GM06990 (cell line): ENCODE measurements at regions not wholly inside any gene's neighbourhood (a gene's known extent, or its start where the extent isn't known, plus 50 kb on each side); places are given as distances from the start of the nearest gene placed in this dataset.

Source experiments
- DNase-seq: peaks from one replicate; pipeline ENCODE4 v3.0.0-alpha.2; 2011; ENCODE audit not compliant: insufficient read length; ENCODE audit errors: extremely low read depth
- H3K27me3 ChIP-seq: replicated peaks from 2 replicates; pipeline ENCODE4 v1.6.0; 2011; ENCODE audit warnings: low read length; ENCODE audit not compliant: control insufficient read depth, insufficient read depth
- H3K36me3 ChIP-seq: 2 replicates; pipeline ENCODE4 v1.5.1; 2011; ENCODE audit warnings: low read length; ENCODE audit not compliant: control insufficient read depth, insufficient read depth
- H3K4me3 ChIP-seq: replicated peaks from 2 replicates; pipeline ENCODE4 v1.5.1; 2011; ENCODE audit warnings: low read depth, mild to moderate bottlenecking, control low read depth, low read length
- TF ChIP-seq, protein P1 (sequence below): IDR thresholded peaks from 2 replicates; pipeline ENCODE4 v1.5.1; 2011; ENCODE audit warnings: low read length, control low read depth, mild to moderate bottlenecking, inconsistent platforms; ENCODE audit not compliant: insufficient read depth, poor library complexity, severe bottlenecking

DNA sequence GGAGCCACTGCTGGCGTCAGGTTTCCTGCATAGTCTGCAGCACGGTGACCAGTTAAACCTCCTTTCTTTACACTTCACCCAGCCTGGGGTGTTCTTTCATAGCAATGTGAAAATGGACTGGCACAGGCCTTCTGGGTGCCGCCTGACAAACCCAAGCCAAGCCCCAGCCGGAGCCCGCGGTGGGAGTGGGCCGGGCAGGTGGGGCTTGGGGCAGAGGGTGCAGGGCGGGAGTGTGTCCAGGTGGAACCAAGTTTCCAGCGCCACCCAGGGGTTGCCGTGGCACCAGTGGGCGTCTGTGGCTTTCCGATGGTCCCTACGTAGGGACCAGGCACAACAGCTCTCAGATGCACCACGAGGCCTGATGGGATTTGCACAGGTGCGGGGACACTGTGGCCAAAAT lies 75.8 kb downstream of the RTP5 start:
- Histone ChIP-seq H3K4me3 (no peak overlapping the region), H3K27me3 (no peaks in the 10 kb centered on the region; the same call in 1 of the 2 replicates), H3K36me3 (no peaks in the 10 kb centered on the region)
- TF ChIP-seq, protein P1, sequence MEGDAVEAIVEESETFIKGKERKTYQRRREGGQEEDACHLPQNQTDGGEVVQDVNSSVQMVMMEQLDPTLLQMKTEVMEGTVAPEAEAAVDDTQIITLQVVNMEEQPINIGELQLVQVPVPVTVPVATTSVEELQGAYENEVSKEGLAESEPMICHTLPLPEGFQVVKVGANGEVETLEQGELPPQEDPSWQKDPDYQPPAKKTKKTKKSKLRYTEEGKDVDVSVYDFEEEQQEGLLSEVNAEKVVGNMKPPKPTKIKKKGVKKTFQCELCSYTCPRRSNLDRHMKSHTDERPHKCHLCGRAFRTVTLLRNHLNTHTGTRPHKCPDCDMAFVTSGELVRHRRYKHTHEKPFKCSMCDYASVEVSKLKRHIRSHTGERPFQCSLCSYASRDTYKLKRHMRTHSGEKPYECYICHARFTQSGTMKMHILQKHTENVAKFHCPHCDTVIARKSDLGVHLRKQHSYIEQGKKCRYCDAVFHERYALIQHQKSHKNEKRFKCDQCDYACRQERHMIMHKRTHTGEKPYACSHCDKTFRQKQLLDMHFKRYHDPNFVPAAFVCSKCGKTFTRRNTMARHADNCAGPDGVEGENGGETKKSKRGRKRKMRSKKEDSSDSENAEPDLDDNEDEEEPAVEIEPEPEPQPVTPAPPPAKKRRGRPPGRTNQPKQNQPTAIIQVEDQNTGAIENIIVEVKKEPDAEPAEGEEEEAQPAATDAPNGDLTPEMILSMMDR: no peak
- no peak for DNase-seq

DNA sequence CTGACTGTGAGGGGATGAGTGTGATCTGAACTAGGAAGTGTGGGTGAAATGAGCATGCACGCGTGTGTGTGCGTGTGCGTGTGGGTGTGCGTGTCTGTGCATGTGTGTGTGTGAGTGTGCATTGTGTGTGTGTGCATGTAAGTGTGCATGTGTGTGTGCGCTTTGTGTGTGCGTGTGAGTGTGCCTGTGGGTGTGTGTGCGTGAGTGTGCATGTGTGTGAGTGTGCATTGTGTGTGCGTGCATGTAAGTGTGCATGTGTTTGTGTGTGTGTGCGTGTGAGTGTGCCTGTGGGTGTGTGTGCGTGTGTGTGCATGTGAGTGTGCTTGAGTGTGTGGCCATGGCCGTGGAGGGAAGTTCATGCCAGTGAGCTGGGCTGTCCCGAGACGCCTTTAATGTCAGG lies 76.3 kb downstream of the RTP5 start:
- Histone ChIP-seq H3K27me3 (no peaks in the 10 kb centered on the region; the same call in 1 of the 2 replicates), H3K4me3 (no peak overlapping the region), H3K36me3 (no peaks in the 10 kb centered on the region)
- no peak for DNase-seq
- TF ChIP-seq, protein P1: no peak

DNA sequence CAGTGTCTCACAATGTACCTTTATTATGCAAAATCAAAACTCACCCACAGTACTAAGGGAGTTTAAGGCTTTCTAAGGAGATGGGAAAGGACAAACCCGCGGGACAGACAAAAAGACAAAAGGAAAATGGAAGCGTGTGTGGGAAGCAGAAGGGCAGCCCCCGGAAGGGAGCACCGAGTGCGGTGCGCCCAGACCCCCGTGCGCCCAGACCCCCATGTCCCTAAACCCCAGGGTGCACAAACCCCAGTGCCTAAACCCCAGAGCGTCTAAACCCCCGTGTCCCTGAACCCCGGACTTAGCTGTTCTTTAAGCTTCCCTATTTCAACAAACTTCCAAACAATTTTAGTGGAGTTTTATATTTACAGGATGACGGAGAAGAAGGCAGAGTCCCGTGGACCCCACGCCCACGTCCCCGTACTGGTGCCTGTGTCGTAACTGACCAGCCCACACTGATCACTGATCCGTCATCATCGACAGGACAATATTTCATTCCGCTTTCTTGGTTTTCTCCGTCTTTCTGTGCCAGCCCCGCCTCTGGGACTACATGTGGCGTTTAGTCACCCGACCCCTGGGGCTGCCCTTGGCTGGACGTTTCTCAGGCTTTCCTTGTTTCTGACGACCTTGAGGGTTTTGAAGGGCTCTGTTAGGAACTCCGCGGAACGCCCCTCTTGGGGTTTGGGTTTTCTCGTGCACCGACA lies 76.9 kb downstream of the RTP5 start:
- H3K4me3 ChIP-seq: no peak overlapping the region
- no peak for DNase-seq
- H3K36me3 ChIP-seq: no peaks in the 10 kb centered on the region
- H3K27me3 ChIP-seq: no peaks in the 10 kb centered on the region; the same call in 1 of the 2 replicates
- TF ChIP-seq, protein P1: no peak

DNA sequence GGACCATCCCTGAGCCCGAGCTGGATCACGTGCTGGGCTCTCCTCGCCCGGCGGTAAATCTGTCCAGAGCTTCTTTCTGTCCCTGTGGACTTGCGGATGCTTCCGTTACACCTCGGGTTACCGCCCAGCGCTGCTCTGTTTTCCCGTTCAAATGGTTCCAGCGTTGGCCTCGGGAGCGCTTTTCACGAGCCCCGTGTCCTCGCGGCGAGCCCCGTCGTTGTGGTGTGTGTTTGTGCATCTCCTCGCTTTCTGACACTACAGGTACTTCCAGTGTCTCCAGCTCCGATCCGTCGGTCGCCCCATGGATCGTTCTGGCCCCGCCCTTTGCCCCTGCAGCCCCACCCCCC lies 77.4 kb downstream of the RTP5 start:
- no peaks in the 10 kb centered on the region; the same call in 1 of the 2 replicates for H3K27me3 ChIP-seq
- no peak for DNase-seq
- TF ChIP-seq, protein P1: no peak
- no peak overlapping the region for H3K4me3 ChIP-seq
- no peaks in the 10 kb centered on the region for H3K36me3 ChIP-seq

DNA sequence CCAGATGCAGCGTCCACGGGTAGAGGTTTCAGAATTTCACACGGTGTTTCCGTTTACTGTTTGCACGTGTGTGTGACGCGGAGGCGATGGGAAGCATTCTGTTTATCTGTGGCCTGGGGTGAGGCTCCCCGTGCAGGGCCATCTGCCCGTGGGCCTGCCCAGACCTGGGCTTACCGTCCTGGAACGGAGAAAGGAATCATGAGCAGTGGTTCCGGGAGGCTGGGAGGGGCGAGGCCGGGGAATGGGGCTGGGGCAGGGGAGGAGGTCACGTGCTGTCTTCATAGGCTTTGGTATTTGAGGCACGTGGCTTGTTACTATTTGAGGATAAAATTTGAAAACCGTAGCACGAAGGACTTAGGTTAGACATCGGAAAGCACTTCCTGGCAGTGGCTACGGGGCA lies 77.9 kb downstream of the RTP5 start:
- TF ChIP-seq, protein P1: no peak
- Histone ChIP-seq H3K27me3 (no peaks in the 10 kb centered on the region; the same call in 1 of the 2 replicates), H3K4me3 (no peak overlapping the region)

DNA sequence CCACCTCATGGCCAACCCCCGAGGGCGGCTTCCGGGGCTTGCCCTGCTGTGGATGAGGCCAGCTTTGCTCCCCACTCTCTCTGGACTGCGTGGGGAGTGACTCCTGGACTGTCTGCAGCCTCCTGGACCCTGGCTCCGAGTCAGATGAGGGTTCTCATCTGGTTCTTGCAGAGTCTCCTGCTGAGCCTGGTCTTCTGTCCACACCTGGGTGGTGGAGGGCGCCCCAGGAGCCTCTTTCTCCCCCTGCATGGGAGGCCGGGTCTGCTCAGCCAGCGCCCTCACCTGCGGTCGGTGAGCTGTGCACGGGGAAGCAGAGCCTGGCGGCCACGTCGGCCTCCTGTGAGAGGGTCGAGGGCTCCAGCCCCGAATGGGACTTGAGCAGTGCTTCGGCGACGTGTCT lies 78.3 kb downstream of the RTP5 start:
- Histone ChIP-seq H3K36me3 (no peaks in the 10 kb centered on the region), H3K27me3 (no peaks in the 10 kb centered on the region; the same call in 1 of the 2 replicates), H3K4me3 (no peak overlapping the region)
- TF ChIP-seq, protein P1: no peak
- no peak for DNase-seq

More for the DNA sequence above, 77.9 kb downstream of the RTP5 start:
- DNase-seq: no peak
- no peaks in the 10 kb centered on the region for H3K36me3 ChIP-seq
